GM23338 (cell line): ENCODE measurements at regions not wholly inside any gene's neighbourhood (a gene's known extent, or its start where the extent isn't known, plus 50 kb on each side); places are given as distances from the start of the nearest gene placed in this dataset.

Source experiments
- ATAC-seq: fragments of 200-7000 bp; cut with Tn5 transposase; 3 replicates; pipeline ENCODE4 v1.9.1; 2020
- DNase-seq: peaks from one replicate; pipeline ENCODE4 v3.0.0-alpha.2; 2015; ENCODE audit warnings: low spot score
- H2AFZ ChIP-seq: fragments of 200-600 bp; sonication (generic); 2 replicates; pipeline ENCODE4 v1.8.0; 2016; ENCODE audit warnings: antibody characterized with exemption, mild to moderate bottlenecking, moderate library complexity
- H3F3A ChIP-seq: fragments of 200-600 bp; sonication (generic); replicated peaks from 2 replicates; pipeline ENCODE4 v1.8.0; 2017; ENCODE audit warnings: antibody characterized with exemption, mixed run types, low read depth
- H3K27ac ChIP-seq: fragments of 200-600 bp; sonication (generic); 2 replicates; pipeline ENCODE4 v1.6.1; 2016; ENCODE audit warnings: low read depth
- H3K27me3 ChIP-seq: fragments of 200-600 bp; sonication (generic); 2 replicates; pipeline ENCODE4 v1.8.0; 2016; ENCODE audit warnings: mild to moderate bottlenecking, mixed run types, moderate library complexity; ENCODE audit not compliant: insufficient read depth
- H3K36me3 ChIP-seq: fragments of 200-600 bp; sonication (generic); 2 replicates; pipeline ENCODE4 v1.8.0; 2016; ENCODE audit warnings: mild to moderate bottlenecking; ENCODE audit not compliant: insufficient read depth
- H3K4me1 ChIP-seq: fragments of 200-600 bp; sonication (generic); 2 replicates; pipeline ENCODE4 v1.8.0; 2016; ENCODE audit warnings: mild to moderate bottlenecking, moderate library complexity; ENCODE audit not compliant: insufficient read depth
- H3K4me2 ChIP-seq: fragments of 200-600 bp; sonication (generic); 2 replicates; pipeline ENCODE4 v1.7.1; 2017; ENCODE audit warnings: mixed run types
- H3K4me3 ChIP-seq: fragments of 200-600 bp; sonication (generic); 2 replicates; pipeline ENCODE4 v1.6.1; 2016; ENCODE audit warnings: mixed run types
- H3K79me2 ChIP-seq: fragments of 200-600 bp; sonication (generic); replicated peaks from 2 replicates; pipeline ENCODE4 v1.8.0; 2017; ENCODE audit warnings: mild to moderate bottlenecking; ENCODE audit not compliant: insufficient read depth
- H3K9me2 ChIP-seq: fragments of 200-600 bp; sonication (generic); 2 replicates; pipeline ENCODE4 v1.8.0; 2017; ENCODE audit not compliant: insufficient read depth
- H4K20me1 ChIP-seq: fragments of 200-600 bp; sonication (generic); replicated peaks from 2 replicates; pipeline ENCODE4 v1.8.0; 2017; ENCODE audit warnings: mild to moderate bottlenecking; ENCODE audit not compliant: insufficient read depth
- H3K27ac Mint-ChIP-seq: 2 replicates; pipeline ENCODE4 v1.8.0; 2020; ENCODE audit warnings: inconsistent platforms, mild to moderate bottlenecking, moderate library complexity, mixed read lengths
- H3K27me3 Mint-ChIP-seq: 3 replicates; pipeline ENCODE4 v1.8.0; 2022; ENCODE audit warnings: low read depth, mild to moderate bottlenecking, moderate library complexity, mixed read lengths, inconsistent platforms; ENCODE audit not compliant: insufficient read depth, poor library complexity
- H3K36me3 Mint-ChIP-seq: 3 replicates; pipeline ENCODE4 v1.8.0; 2021; ENCODE audit warnings: low read depth, mild to moderate bottlenecking, inconsistent platforms, moderate library complexity, mixed read lengths
- H3K4me1 Mint-ChIP-seq: 3 replicates; pipeline ENCODE4 v1.8.0; 2020; ENCODE audit warnings: mild to moderate bottlenecking, inconsistent platforms, mixed read lengths
- H3K4me3 Mint-ChIP-seq: 3 replicates; pipeline ENCODE4 v1.8.0; 2021; ENCODE audit warnings: moderate library complexity, mild to moderate bottlenecking, inconsistent platforms, mixed read lengths
- H3K9me3 Mint-ChIP-seq: 3 replicates; pipeline ENCODE4 v1.8.0; 2020; ENCODE audit warnings: moderate library complexity, mild to moderate bottlenecking, inconsistent platforms, mixed read lengths
- CREB1 ChIP-seq: fragments of 250-450 bp; sonication (Bioruptor Pico); IDR thresholded peaks from 2 replicates; pipeline ENCODE4 v1.5.0; 2020; ENCODE audit warnings: low read depth, mild to moderate bottlenecking, moderate library complexity
- CTCF ChIP-seq, 2 experiments: fragments of 200-600 bp in 1 of 2; sonication (generic) in 1 of 2; conservative IDR thresholded peaks; 2 replicates each; pipeline versions ENCODE4 v1.5.1 to v1.6.1; 2016 to 2017; ENCODE audit warnings: antibody characterized with exemption in 2 of 2, low read depth in 2 of 2, mild to moderate bottlenecking in 2 of 2, moderate library complexity in 1 of 2
- ETS1 ChIP-seq: IDR thresholded peaks from 2 replicates; pipeline ENCODE4 v1.6.1; 2016; ENCODE audit warnings: antibody characterized with exemption
- EZH2 ChIP-seq: fragments of 200-600 bp; sonication (generic); IDR thresholded peaks from one replicate; pipeline ENCODE4 v1.8.0; 2017; ENCODE audit warnings: antibody characterized with exemption, mild to moderate bottlenecking, low read depth; ENCODE audit not compliant: unreplicated experiment
- EZH2phosphoT487 ChIP-seq: fragments of 200-600 bp; sonication (generic); IDR thresholded peaks from one replicate; pipeline ENCODE4 v1.8.1; 2018; ENCODE audit warnings: antibody characterized with exemption; ENCODE audit not compliant: unreplicated experiment
- JUNB ChIP-seq: IDR thresholded peaks from one replicate; pipeline ENCODE4 v1.6.1; 2016; ENCODE audit warnings: antibody characterized with exemption; ENCODE audit not compliant: unreplicated experiment
- NANOG ChIP-seq: IDR thresholded peaks from 2 replicates; pipeline ENCODE4 v1.6.1; 2016; ENCODE audit warnings: antibody characterized with exemption, borderline replicate concordance
- POLR2AphosphoS5 ChIP-seq: IDR thresholded peaks from 2 replicates; pipeline ENCODE4 v1.6.1; 2016; ENCODE audit warnings: antibody characterized with exemption, low read depth
- REST ChIP-seq: IDR thresholded peaks from one replicate; pipeline ENCODE4 v1.6.1; 2018; ENCODE audit warnings: antibody characterized with exemption; ENCODE audit not compliant: unreplicated experiment
- STAT1 ChIP-seq: IDR thresholded peaks from one replicate; pipeline ENCODE4 v1.6.1; 2016; ENCODE audit warnings: antibody characterized with exemption; ENCODE audit not compliant: unreplicated experiment
- ZNF114 ChIP-seq: fragments of 250-450 bp; sonication (Bioruptor Pico); IDR thresholded peaks from 2 replicates; pipeline ENCODE4 v1.5.0; 2020; ENCODE audit warnings: mild to moderate bottlenecking, moderate library complexity
- ZNF331 ChIP-seq: fragments of 250-450 bp; sonication (Bioruptor Pico); IDR thresholded peaks from 2 replicates; pipeline ENCODE4 v1.5.0; 2020; ENCODE audit warnings: low read depth, mild to moderate bottlenecking, moderate library complexity
- ZNF462 ChIP-seq: fragments of 250-450 bp; sonication (Bioruptor Pico); IDR thresholded peaks from 2 replicates; pipeline ENCODE4 v1.5.0; 2020; ENCODE audit warnings: mild to moderate bottlenecking, moderate library complexity

GRCh38 chr12:116498471-116498870 lies 60.7 kb upstream of the MAP1LC3B2 start:
- Histone ChIP-seq H3K36me3 (no peaks in the 10 kb centered on the region), H3K4me1 (no peaks in the 10 kb centered on the region), H3K79me2 (no peaks in the 10 kb centered on the region), H3K4me3 (no peak overlapping the region), H3K4me2 (no peak overlapping the region), H3K27me3 (no peaks in the 10 kb centered on the region), H3K27ac (no peak overlapping the region), H4K20me1 (no peaks in the 10 kb centered on the region), H2AFZ (no peak overlapping the region), H3F3A (no peaks in the 10 kb centered on the region), H3K9me2 (no peaks in the 10 kb centered on the region)
- H3K27me3 Mint-ChIP-seq, result peaks cover 4% of the 10 kb centered on the region
- H3K4me1 Mint-ChIP-seq, result peaks cover 9% of the 10 kb centered on the region; the same call in 1 of the 3 replicates
- no peaks in the 10 kb centered on the region for H3K36me3 Mint-ChIP-seq
- no peak overlapping the region for H3K4me3 Mint-ChIP-seq
- DNase-seq, result no peak
- H3K9me3 Mint-ChIP-seq, result no peaks in the 10 kb centered on the region
- no peak for ATAC-seq
- TF ChIP-seq CREB1 (CRISPR knock-in tag) (no peak), JUNB (no peak), NANOG (no peak), STAT1 (no peak), EZH2 (no peak), ZNF331 (CRISPR knock-in tag) (no peak), POLR2AphosphoS5 (no peak), REST (no peak), CTCF (conservative IDR thresholded peaks at IDR 0.05; ENCODE audit: low read depth in 2 of 2) (no peak), EZH2phosphoT487 (no peak), ZNF114 (no peak), ETS1 (no peak), ZNF462 (CRISPR knock-in tag) (no peak)
- H3K27ac Mint-ChIP-seq, result no peak overlapping the region
